OCI-LY3 (cell line): ENCODE measurements at regions not wholly inside any gene's neighbourhood (a gene's known extent, or its start where the extent isn't known, plus 50 kb on each side); places are given as distances from the start of the nearest gene placed in this dataset.

Source experiments
- EZH2phosphoT487 ChIP-seq: fragments of 200-600 bp; shearing (Covaris generic); IDR thresholded peaks from 2 replicates; pipeline ENCODE4 v1.6.1; 2018; ENCODE audit warnings: antibody characterized with exemption, mixed run types, low read depth
- TF ChIP-seq, protein P1 (sequence below): fragments of 200-600, 300-600 bp; sonication (generic); IDR thresholded peaks from 2 replicates; pipeline ENCODE4 v1.5.1; 2014; ENCODE audit warnings: antibody characterized with exemption, low read length, low read depth

DNA sequence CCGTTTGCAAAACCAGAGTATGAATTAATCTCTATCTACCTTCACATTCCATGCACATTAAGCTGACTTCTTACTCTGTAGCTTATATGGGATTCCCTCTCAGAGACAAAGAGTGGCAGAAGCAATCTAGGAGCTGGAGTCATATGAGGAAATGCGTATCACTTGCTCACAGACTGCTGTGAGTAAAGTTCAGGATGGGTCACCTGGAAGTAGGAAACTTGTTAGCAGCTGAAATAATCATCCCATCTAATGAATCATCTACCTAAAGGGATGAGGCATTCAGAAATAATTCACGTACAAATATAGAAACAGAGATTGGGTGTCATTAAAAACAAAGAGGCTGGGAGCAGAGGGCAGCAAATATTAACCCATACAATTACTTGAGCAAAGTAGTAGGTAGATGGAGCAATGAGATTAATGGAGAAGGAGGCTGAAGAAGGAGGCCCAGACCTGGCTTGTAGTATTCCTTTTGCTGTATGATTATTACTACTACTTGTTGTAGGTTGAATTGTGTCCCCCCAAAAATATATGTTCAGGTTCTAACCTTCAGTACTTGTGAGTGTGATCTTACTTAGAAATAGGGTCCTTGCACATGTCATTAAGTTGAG, 866.3 kb downstream of the ROBO2 start:
- no peak for TF ChIP-seq EZH2phosphoT487
- TF ChIP-seq, protein P1, sequence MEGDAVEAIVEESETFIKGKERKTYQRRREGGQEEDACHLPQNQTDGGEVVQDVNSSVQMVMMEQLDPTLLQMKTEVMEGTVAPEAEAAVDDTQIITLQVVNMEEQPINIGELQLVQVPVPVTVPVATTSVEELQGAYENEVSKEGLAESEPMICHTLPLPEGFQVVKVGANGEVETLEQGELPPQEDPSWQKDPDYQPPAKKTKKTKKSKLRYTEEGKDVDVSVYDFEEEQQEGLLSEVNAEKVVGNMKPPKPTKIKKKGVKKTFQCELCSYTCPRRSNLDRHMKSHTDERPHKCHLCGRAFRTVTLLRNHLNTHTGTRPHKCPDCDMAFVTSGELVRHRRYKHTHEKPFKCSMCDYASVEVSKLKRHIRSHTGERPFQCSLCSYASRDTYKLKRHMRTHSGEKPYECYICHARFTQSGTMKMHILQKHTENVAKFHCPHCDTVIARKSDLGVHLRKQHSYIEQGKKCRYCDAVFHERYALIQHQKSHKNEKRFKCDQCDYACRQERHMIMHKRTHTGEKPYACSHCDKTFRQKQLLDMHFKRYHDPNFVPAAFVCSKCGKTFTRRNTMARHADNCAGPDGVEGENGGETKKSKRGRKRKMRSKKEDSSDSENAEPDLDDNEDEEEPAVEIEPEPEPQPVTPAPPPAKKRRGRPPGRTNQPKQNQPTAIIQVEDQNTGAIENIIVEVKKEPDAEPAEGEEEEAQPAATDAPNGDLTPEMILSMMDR, result no peak
